Pancreas (tissue), 10 donors: ENCODE measurements at regions not wholly inside any gene's neighbourhood (a gene's known extent, or its start where the extent isn't known, plus 50 kb on each side); places are given as distances from the start of the nearest gene placed in this dataset.
"Not testable (repeated sequence)": the region's sequence is repeated elsewhere in the genome, so short reads cannot be mapped to it uniquely, and the experiment has no call there.

Experiments
- ATAC-seq, 4 donors: fragments of 200-7000 bp; cut with Tn5 transposase; one replicate each; pipeline versions ENCODE4 v1.8.0 to v1.9.1; 2020; ENCODE audit warnings: mild to moderate bottlenecking in 4 of 4, moderate library complexity in 4 of 4
- DNase-seq, 6 donors: peaks; one replicate each; pipeline ENCODE4 v3.0.0-alpha.2; 2020
- FAIRE-seq: peaks from 2 replicates; lab custom pipeline; 2012; peaks lifted over from hg19 to GRCh38; lab: Jason Lieb, UNC
- H3K27ac ChIP-seq, 4 donors: fragments of 200-600 bp; sonication (generic); 1 replicate in 3 of 4; 2 replicates in 1 of 4; pipeline versions ENCODE4 v1.5.0 to v1.8.0; 2020
- H3K27me3 ChIP-seq, 4 donors: fragments of 200-600 bp; one replicate each; pipeline ENCODE4 v1.8.0; 2021
- H3K36me3 ChIP-seq, 3 donors: fragments of 200-600 bp; sonication (generic) in 1 of 3; one replicate each; pipeline versions ENCODE4 v1.5.0 to v1.8.0; 2020 to 2021
- H3K4me1 ChIP-seq, 3 donors: fragments of 200-600 bp; one replicate each; pipeline ENCODE4 v1.8.0; 2021
- H3K4me3 ChIP-seq, 4 donors: fragments of 200-600 bp; sonication (generic) in 2 of 4; one replicate each; pipeline versions ENCODE4 v1.5.0 to v1.8.0; 2020 to 2021
- H3K9me3 ChIP-seq, 4 donors: fragments of 200-600 bp; one replicate each; pipeline ENCODE4 v1.8.0; 2021
- CTCF ChIP-seq, 4 donors: fragments of 200-600 bp; sonication (generic) in 3 of 4; IDR thresholded peaks; one replicate each; pipeline versions ENCODE4 v1.5.0 to v1.8.0; 2021; ENCODE audit warnings: antibody characterized with exemption in 4 of 4
- WGBS, 2 donors: extraction: QIAGEN DNeasy Blood & Tissue Kit; methylation state at CpG; one replicate each; pipeline ENCODE4 v1.1.7; 2013; 5-methylcytosine and 5-hydroxymethylcytosine counted together
- intact Hi-C, 3 donors: fragments of 100-400 bp; cut with DNase I; formaldehyde crosslinking; loops; one replicate each; pipeline versions ENCODE4 v1.11.1 to v1.14.2; 2022
- donor health status: healthy with polysubstance abuse.
- donor health status: DM: no; HTN: no; CAD: no; lungs with moderate emphysema.
- donor health status: DM: no; HTN: no; CAD: no.
- donor health status: control.
- donor health status: control.
- donor health status: Bipolar disorder and iron deficiency.
- donor health status: DM: yes; HTN: yes; CAD: no.
- donor health status: DM: no; HTN: no; CAD: no.
- donor health status: DM: no; HTN: no; CAD: no.
- donor health status: DM: yes; HTN: yes; CAD: no.

- FAIRE-seq: no peak
- no peak for TF ChIP-seq CTCF (IDR thresholded peaks at IDR 0.05)
- intact Hi-C loops: no loop called here
These were observed 129.6 kb upstream of the MED14 start for GRCh38 chrX:40864972-40865371.

GRCh38 chrX:40866893-40867292 lies 131.6 kb upstream of the MED14 start:
- H3K36me3 ChIP-seq: no peaks in the 10 kb centered on the region
- no peak overlapping the region for H3K4me3 ChIP-seq
- no peak for TF ChIP-seq CTCF (IDR thresholded peaks at IDR 0.05)
- no peak for DNase-seq
- WGBS, 2 donors: 28 to 70% methylated on average over 2 of the region's 2 CpGs
- ATAC-seq: peak in 2 of 4 donors; percentile 20 to 49
- no peaks in the 10 kb centered on the region for H3K4me1 ChIP-seq
- FAIRE-seq: no peak
- H3K9me3 ChIP-seq: no peaks in the 10 kb centered on the region
- peaks cover 0 to 23% (median 0%) of the 10 kb centered on the region in 4 donors for H3K27me3 ChIP-seq
- peak overlapping the region in 2 of 4 donors; percentile 37 for H3K27ac ChIP-seq
- intact Hi-C loops: no loop called here

More at GRCh38 chrX:40864972-40865371, 129.6 kb upstream of the MED14 start:
- peaks cover 0 to 20% (median 0%) of the 10 kb centered on the region in 4 donors for H3K27me3 ChIP-seq
- H3K4me3 ChIP-seq: no peak overlapping the region
- WGBS, 2 donors: 79 to 88% methylated on average over 1 of the region's 1 CpG
- DNase-seq (no peak), ATAC-seq (no peak)
- no peaks in the 10 kb centered on the region for H3K36me3 ChIP-seq
- H3K27ac ChIP-seq: no peak overlapping the region
- H3K4me1 ChIP-seq: no peaks in the 10 kb centered on the region
- no peaks in the 10 kb centered on the region for H3K9me3 ChIP-seq

- Histone ChIP-seq H3K4me3 (no peak overlapping the region), H3K36me3 (no peaks in the 10 kb centered on the region), H3K27ac (peak overlapping the region in 2 of 4 donors; percentile 37), H3K9me3 (no peaks in the 10 kb centered on the region), H3K27me3 (peaks cover 0 to 23% (median 0%) of the 10 kb centered on the region in 4 donors), H3K4me1 (no peaks in the 10 kb centered on the region)
- FAIRE-seq (no peak), ATAC-seq (peak; percentile 61 to 79 (median 69)), DNase-seq (peak in 4 of 6 donors; percentile 20 to 43 (median 30))
- no peak for TF ChIP-seq CTCF (IDR thresholded peaks at IDR 0.05)
- intact Hi-C loops: no loop called here
- 0 to 8% methylated on average over 1 of the region's 1 CpG for WGBS, 2 donors
These were observed 132.0 kb upstream of the MED14 start for GRCh38 chrX:40867352-40867751.

GRCh38 chrX:40868868-40869267 lies 133.5 kb upstream of the MED14 start:
- whole genome bisulfite sequencing, 2 donors: 83 to 88% methylated on average over 3 of the region's 3 CpGs
- Histone ChIP-seq H3K4me3 (no peak overlapping the region), H3K27ac (no peak overlapping the region), H3K36me3 (no peaks in the 10 kb centered on the region), H3K9me3 (no peaks in the 10 kb centered on the region), H3K4me1 (no peaks in the 10 kb centered on the region), H3K27me3 (peaks cover 0 to 25% (median 0%) of the 10 kb centered on the region in 4 donors)
- intact Hi-C loops: no loop called here
- no peak for ATAC-seq
- TF ChIP-seq CTCF (IDR thresholded peaks at IDR 0.05): no peak
- no peak for FAIRE-seq
- no peak for DNase-seq

- H3K4me1 ChIP-seq, ATAC-seq, H3K9me3 ChIP-seq, H3K36me3 ChIP-seq, DNase-seq, FAIRE-seq, H3K4me3 ChIP-seq, H3K27ac ChIP-seq: not testable (repeated sequence)
- peaks cover 0 to 25% (median 0%) of the 10 kb centered on the region in 4 donors for H3K27me3 ChIP-seq
- 93% methylated on average over 1 of the region's 1 CpG for WGBS, 2 donors
- intact Hi-C loops: loop anchor here in 1 of 3 donors (10.0 kb wide), 1 partner anchor 244 kb away; no protein-coding TSS in a partner anchor
These were observed 135.6 kb upstream of the MED14 start for GRCh38 chrX:40870982-40871381.
